IMR-90 (cell line): ENCODE measurements at regions not wholly inside any gene's neighbourhood (a gene's known extent, or its start where the extent isn't known, plus 50 kb on each side); places are given as distances from the start of the nearest gene placed in this dataset.

Experiments used
- ATAC-seq: fragments of 200-7000 bp; cut with Tn5 transposase; 2 replicates; pipeline ENCODE4 v1.9.1; 2020; ENCODE audit warnings: low read depth, mild to moderate bottlenecking, moderate library complexity
- BruUV-seq: library from RNA; stranded (reverse); fragments of 400-500 nt; replicated peaks from 2 replicates; lab custom pipeline; 2021; lab: Mats Ljungman, UMichigan
- CTCF ChIA-PET: fragments of 300-600 bp; formaldehyde crosslinking; extraction: SDS; loops from one replicate; lab custom pipeline; 2021; ENCODE audit warnings: antibody characterized with exemption; lab: Yijun Ruan, JAX
- POLR2A ChIA-PET: fragments of 300-600 bp; sonication (Branson Sonifier 250); formaldehyde crosslinking; loops from one replicate; lab custom pipeline; 2022; ENCODE audit warnings: antibody characterized with exemption; ENCODE audit not compliant: unreplicated experiment; lab: Charles Lee
- DNase-seq: peaks from one replicate; pipeline ENCODE4 v3.0.0; 2013
- H2AFZ ChIP-seq: replicated peaks from 2 replicates; pipeline ENCODE3; 2013; ENCODE audit warnings: low read length, mild to moderate bottlenecking; ENCODE audit not compliant: poor library complexity
- H2AK5ac ChIP-seq: 2 replicates; pipeline ENCODE4 v1.6.1; 2013; ENCODE audit warnings: low read depth, low read length, inconsistent platforms
- H2AK9ac ChIP-seq: replicated peaks from 2 replicates; pipeline ENCODE3; 2013; ENCODE audit warnings: mild to moderate bottlenecking, low read depth, low read length, moderate library complexity; ENCODE audit not compliant: poor library complexity
- H2BK120ac ChIP-seq: 2 replicates; pipeline ENCODE4 v1.6.1; 2013; ENCODE audit warnings: low read depth, low read length, inconsistent platforms
- H2BK15ac ChIP-seq: 3 replicates; pipeline ENCODE4 v1.6.1; 2013; ENCODE audit warnings: low read depth, low read length, inconsistent platforms
- H2BK20ac ChIP-seq: 2 replicates; pipeline ENCODE4 v1.6.1; 2013; ENCODE audit warnings: low read depth, mild to moderate bottlenecking, inconsistent platforms, low read length, moderate library complexity
- H2BK5ac ChIP-seq: 2 replicates; pipeline ENCODE4 v1.6.1; 2013; ENCODE audit warnings: mild to moderate bottlenecking, low read depth, low read length, inconsistent platforms; ENCODE audit not compliant: poor library complexity, severe bottlenecking
- H3K14ac ChIP-seq: replicated peaks from 2 replicates; pipeline ENCODE4 v1.6.1; 2013; ENCODE audit warnings: low read depth, low read length, inconsistent platforms
- H3K18ac ChIP-seq: 2 replicates; pipeline ENCODE4 v1.6.1; 2013; ENCODE audit warnings: low read depth, low read length, control low read depth
- H3K23ac ChIP-seq: 2 replicates; pipeline ENCODE4 v1.6.1; 2013; ENCODE audit warnings: low read depth, low read length, inconsistent platforms
- H3K27ac ChIP-seq: 2 replicates; pipeline ENCODE4 v1.5.1; 2013; ENCODE audit warnings: mild to moderate bottlenecking, control low read depth, low read length; ENCODE audit not compliant: insufficient read depth
- H3K27me3 ChIP-seq: 2 replicates; pipeline ENCODE4 v1.6.1; 2013; ENCODE audit warnings: low read length; ENCODE audit not compliant: control insufficient read depth, insufficient read depth
- H3K36me3 ChIP-seq: 2 replicates; pipeline ENCODE4 v1.6.1; 2013; ENCODE audit warnings: low read length, mixed read lengths; ENCODE audit not compliant: control insufficient read depth, insufficient read depth
- H3K4ac ChIP-seq: 2 replicates; pipeline ENCODE4 v1.6.1; 2013; ENCODE audit warnings: low read depth, low read length, inconsistent platforms
- H3K4me1 ChIP-seq: 2 replicates; pipeline ENCODE4 v1.6.1; 2013; ENCODE audit warnings: low read length, mixed read lengths; ENCODE audit not compliant: control insufficient read depth, insufficient read depth
- H3K4me2 ChIP-seq: 2 replicates; pipeline ENCODE4 v1.6.1; 2013; ENCODE audit warnings: low read depth, mild to moderate bottlenecking, control low read depth, low read length, moderate library complexity
- H3K4me3 ChIP-seq: 2 replicates; pipeline ENCODE4 v1.5.1; 2013; ENCODE audit warnings: low read depth, mild to moderate bottlenecking, control low read depth, low read length, moderate library complexity; ENCODE audit not compliant: insufficient read depth
- H3K56ac ChIP-seq: 2 replicates; pipeline ENCODE4 v1.6.1; 2013; ENCODE audit warnings: low read length, inconsistent platforms; ENCODE audit not compliant: insufficient read depth; ENCODE audit errors: extremely low read depth
- H3K79me1 ChIP-seq, 2 experiments: 2 replicates each; pipeline ENCODE4 v1.6.1; 2013; ENCODE audit warnings: low read length in 2 of 2, inconsistent platforms in 1 of 2, low read depth in 1 of 2
- H3K9ac ChIP-seq: 2 replicates; pipeline ENCODE4 v1.6.1; 2013; ENCODE audit warnings: low read depth, low read length, control low read depth
- H3K9me1 ChIP-seq: 2 replicates; pipeline ENCODE4 v1.6.1; 2013; ENCODE audit warnings: low read length, inconsistent platforms; ENCODE audit not compliant: insufficient read depth
- H3K9me3 ChIP-seq: 2 replicates; pipeline ENCODE4 v1.6.1; 2013; ENCODE audit warnings: low read length; ENCODE audit not compliant: control insufficient read depth, insufficient read depth
- H4K20me1 ChIP-seq: 2 replicates; pipeline ENCODE4 v1.6.1; 2013; ENCODE audit warnings: low read length, inconsistent platforms; ENCODE audit not compliant: insufficient read depth
- H4K5ac ChIP-seq: 2 replicates; pipeline ENCODE4 v1.6.1; 2013; ENCODE audit warnings: mild to moderate bottlenecking, low read depth, low read length, control low read depth
- H4K8ac ChIP-seq, 2 experiments: 2 replicates each; pipeline ENCODE4 v1.6.1; 2013; ENCODE audit warnings: low read depth in 2 of 2, low read length in 2 of 2, control low read depth in 1 of 2, inconsistent platforms in 1 of 2
- H4K91ac ChIP-seq: 2 replicates; pipeline ENCODE4 v1.6.1; 2013; ENCODE audit warnings: low read depth, low read length, inconsistent platforms; ENCODE audit not compliant: insufficient read depth
- BHLHE40 ChIP-seq: fragments of 150-350 bp; IDR thresholded peaks from 2 replicates; pipeline ENCODE4 v1.6.1; 2016; ENCODE audit warnings: mild to moderate bottlenecking, low read depth, low read length
- CHD1 ChIP-seq: IDR thresholded peaks from 2 replicates; pipeline ENCODE4 v1.6.1; 2012; ENCODE audit warnings: low read depth, low read length, improper control_type of control experiment
- FOS ChIP-seq: fragments of 150-350 bp; IDR thresholded peaks from 2 replicates; pipeline ENCODE4 v1.6.1; 2016; ENCODE audit warnings: low read depth, low read length
- MAFK ChIP-seq: IDR thresholded peaks from 2 replicates; pipeline ENCODE4 v1.6.1; 2012; ENCODE audit warnings: low read depth, low read length, improper control_type of control experiment
- NFE2L2 ChIP-seq: fragments of 150-350 bp; IDR thresholded peaks from 2 replicates; pipeline ENCODE4 v1.6.1; 2016; ENCODE audit warnings: low read depth, mild to moderate bottlenecking, low read length
- RAD21 ChIP-seq: IDR thresholded peaks from 2 replicates; pipeline ENCODE4 v1.6.1; 2012; ENCODE audit warnings: low read length, improper control_type of control experiment
- dilution Hi-C: fragments of 300-500 bp; cut with HindIII; formaldehyde crosslinking; loops from one replicate; pipeline ENCODE4 v1.14.3; 2018; ENCODE audit warnings: low sequenced_read_pairs; ENCODE audit not compliant: unreplicated experiment
- in situ Hi-C: fragments of 300-500 bp; cut with MboI; formaldehyde crosslinking; loops from 3 replicates; pipeline ENCODE4 v1.14.3; 2019; ENCODE audit warnings: low sequenced_read_pairs, inconsistent platforms, mixed read lengths
- intact Hi-C: fragments of 100-400 bp; cut with micrococcal nuclease; formaldehyde crosslinking; loops from 2 replicates; pipeline ENCODE4 v1.10.0; 2022
- TF ChIP-seq, protein P1 (sequence below): conservative IDR thresholded peaks from 2 replicates; pipeline ENCODE4 v1.5.1; 2012; ENCODE audit warnings: mild to moderate bottlenecking, low read depth, low read length, improper control_type of control experiment
- TF ChIP-seq, protein P2 (sequence below): fragments of 150-350 bp; IDR thresholded peaks from 2 replicates; pipeline ENCODE4 v1.6.1; 2016; ENCODE audit warnings: low read depth, mild to moderate bottlenecking, low read length, moderate library complexity, borderline replicate concordance
- TF ChIP-seq, protein P3 (sequence below): fragments of 150-350 bp; IDR thresholded peaks from 2 replicates; pipeline ENCODE4 v1.6.1; 2017; ENCODE audit warnings: mild to moderate bottlenecking, antibody characterized with exemption, low read length, low read depth

DNA sequence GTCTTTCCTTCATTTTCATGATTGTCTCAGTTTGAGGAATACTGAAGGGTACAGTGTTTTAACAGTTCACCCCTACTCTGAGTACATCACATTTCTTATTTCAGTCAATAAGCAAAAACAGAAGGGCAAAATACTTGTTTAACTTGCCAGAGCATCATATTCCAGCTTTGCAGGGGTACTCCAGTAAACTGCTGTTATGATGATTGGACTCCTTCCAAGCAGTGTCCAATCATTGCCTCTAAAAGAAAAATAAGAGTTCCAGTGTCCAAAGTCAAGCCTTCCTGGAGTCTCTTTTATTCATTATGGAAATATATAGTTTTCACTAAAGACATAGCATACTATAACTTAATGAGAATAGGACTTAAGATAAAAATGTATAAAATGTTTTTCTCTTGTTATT, 105.1 kb downstream of the FANCF start:
- no peak overlapping the region for H3K14ac ChIP-seq
- no peaks in the 10 kb centered on the region for H3K9me1 ChIP-seq
- no peaks in the 10 kb centered on the region for H3K36me3 ChIP-seq
- H4K20me1 ChIP-seq, result no peaks in the 10 kb centered on the region
- in situ Hi-C loops (no loop called here), dilution Hi-C loops (no loop called here), intact Hi-C loops (no loop called here)
- H2BK20ac ChIP-seq, result no peak overlapping the region
- no peak overlapping the region for H3K56ac ChIP-seq
- BruUV-seq, result no TSS peak
- H3K4me1 ChIP-seq, result no peaks in the 10 kb centered on the region
- no peak overlapping the region for H2BK120ac ChIP-seq
- no peak overlapping the region for H4K5ac ChIP-seq
- H3K4ac ChIP-seq, result no peak overlapping the region
- H3K27me3 ChIP-seq, result no peaks in the 10 kb centered on the region
- H3K9me3 ChIP-seq, result no peaks in the 10 kb centered on the region
- ChIA-PET POLR2A (no interaction called here), CTCF (no interaction called here)
- H2AFZ ChIP-seq, result no peak overlapping the region
- H4K91ac ChIP-seq, result no peak overlapping the region
- no peak overlapping the region for H2AK9ac ChIP-seq
- H3K18ac ChIP-seq, result no peak overlapping the region
- H2AK5ac ChIP-seq, result no peak overlapping the region
- H3K23ac ChIP-seq, result no peak overlapping the region
- no peaks in the 10 kb centered on the region for H3K79me1 ChIP-seq
- no peak for TF ChIP-seq MAFK
- TF ChIP-seq, protein P1, sequence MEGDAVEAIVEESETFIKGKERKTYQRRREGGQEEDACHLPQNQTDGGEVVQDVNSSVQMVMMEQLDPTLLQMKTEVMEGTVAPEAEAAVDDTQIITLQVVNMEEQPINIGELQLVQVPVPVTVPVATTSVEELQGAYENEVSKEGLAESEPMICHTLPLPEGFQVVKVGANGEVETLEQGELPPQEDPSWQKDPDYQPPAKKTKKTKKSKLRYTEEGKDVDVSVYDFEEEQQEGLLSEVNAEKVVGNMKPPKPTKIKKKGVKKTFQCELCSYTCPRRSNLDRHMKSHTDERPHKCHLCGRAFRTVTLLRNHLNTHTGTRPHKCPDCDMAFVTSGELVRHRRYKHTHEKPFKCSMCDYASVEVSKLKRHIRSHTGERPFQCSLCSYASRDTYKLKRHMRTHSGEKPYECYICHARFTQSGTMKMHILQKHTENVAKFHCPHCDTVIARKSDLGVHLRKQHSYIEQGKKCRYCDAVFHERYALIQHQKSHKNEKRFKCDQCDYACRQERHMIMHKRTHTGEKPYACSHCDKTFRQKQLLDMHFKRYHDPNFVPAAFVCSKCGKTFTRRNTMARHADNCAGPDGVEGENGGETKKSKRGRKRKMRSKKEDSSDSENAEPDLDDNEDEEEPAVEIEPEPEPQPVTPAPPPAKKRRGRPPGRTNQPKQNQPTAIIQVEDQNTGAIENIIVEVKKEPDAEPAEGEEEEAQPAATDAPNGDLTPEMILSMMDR, result no peak
- no peak for TF ChIP-seq BHLHE40
- TF ChIP-seq NFE2L2, result no peak
- TF ChIP-seq FOS, result no peak
- TF ChIP-seq, protein P2, sequence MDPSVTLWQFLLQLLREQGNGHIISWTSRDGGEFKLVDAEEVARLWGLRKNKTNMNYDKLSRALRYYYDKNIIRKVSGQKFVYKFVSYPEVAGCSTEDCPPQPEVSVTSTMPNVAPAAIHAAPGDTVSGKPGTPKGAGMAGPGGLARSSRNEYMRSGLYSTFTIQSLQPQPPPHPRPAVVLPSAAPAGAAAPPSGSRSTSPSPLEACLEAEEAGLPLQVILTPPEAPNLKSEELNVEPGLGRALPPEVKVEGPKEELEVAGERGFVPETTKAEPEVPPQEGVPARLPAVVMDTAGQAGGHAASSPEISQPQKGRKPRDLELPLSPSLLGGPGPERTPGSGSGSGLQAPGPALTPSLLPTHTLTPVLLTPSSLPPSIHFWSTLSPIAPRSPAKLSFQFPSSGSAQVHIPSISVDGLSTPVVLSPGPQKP, result no peak
- TF ChIP-seq CHD1, result no peak
- no peak for TF ChIP-seq RAD21
- TF ChIP-seq, protein P3, sequence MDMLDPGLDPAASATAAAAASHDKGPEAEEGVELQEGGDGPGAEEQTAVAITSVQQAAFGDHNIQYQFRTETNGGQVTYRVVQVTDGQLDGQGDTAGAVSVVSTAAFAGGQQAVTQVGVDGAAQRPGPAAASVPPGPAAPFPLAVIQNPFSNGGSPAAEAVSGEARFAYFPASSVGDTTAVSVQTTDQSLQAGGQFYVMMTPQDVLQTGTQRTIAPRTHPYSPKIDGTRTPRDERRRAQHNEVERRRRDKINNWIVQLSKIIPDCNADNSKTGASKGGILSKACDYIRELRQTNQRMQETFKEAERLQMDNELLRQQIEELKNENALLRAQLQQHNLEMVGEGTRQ, result no peak
- no peak overlapping the region for H3K27ac ChIP-seq
- H3K9ac ChIP-seq, result no peak overlapping the region
- H2BK15ac ChIP-seq, result no peak overlapping the region
- H3K4me2 ChIP-seq, result no peak overlapping the region
- DNase-seq (no peak), ATAC-seq (no peak)
- H4K8ac ChIP-seq, result no peak overlapping the region
- H3K4me3 ChIP-seq, result no peak overlapping the region
- no peak overlapping the region for H2BK5ac ChIP-seq
